RWPE2 (cell line): ENCODE measurements at regions not wholly inside any gene's neighbourhood (a gene's known extent, or its start where the extent isn't known, plus 50 kb on each side); places are given as distances from the start of the nearest gene placed in this dataset.

Experiments used
- ATAC-seq: fragments of 200-7000 bp; cut with Tn5 transposase; 3 replicates; pipeline ENCODE4 v1.9.1; 2021; ENCODE audit warnings: low read depth
- DNase-seq: peaks from one replicate; pipeline ENCODE4 v3.0.0-alpha.2; 2020; ENCODE audit warnings: low spot score
- H3K27ac ChIP-seq: fragments of 450-650 bp; 2 replicates; pipeline ENCODE4 v1.5.1; 2017; ENCODE audit warnings: mild to moderate bottlenecking; ENCODE audit not compliant: poor library complexity, severe bottlenecking
- H3K27me3 ChIP-seq: fragments of 250-450 bp; sonication (Bioruptor Pico); 2 replicates; pipeline ENCODE4 v1.5.1; 2021; ENCODE audit warnings: mild to moderate bottlenecking, moderate library complexity; ENCODE audit not compliant: insufficient read depth, poor library complexity, severe bottlenecking
- H3K36me3 ChIP-seq: fragments of 250-450 bp; sonication (Bioruptor Pico); 2 replicates; pipeline ENCODE4 v1.5.1; 2020; ENCODE audit warnings: low read depth, mild to moderate bottlenecking, moderate library complexity
- H3K4me1 ChIP-seq: fragments of 250-450 bp; sonication (Bioruptor Pico); 2 replicates; pipeline ENCODE4 v1.5.1; 2021; ENCODE audit warnings: mild to moderate bottlenecking, moderate library complexity; ENCODE audit not compliant: insufficient read depth, poor library complexity, severe bottlenecking
- H3K4me3 ChIP-seq: fragments of 250-450 bp; sonication (Bioruptor Pico); 2 replicates; pipeline ENCODE4 v1.5.1; 2021; ENCODE audit warnings: mild to moderate bottlenecking, moderate library complexity; ENCODE audit not compliant: severe bottlenecking
- H3K9me3 ChIP-seq: fragments of 250-450 bp; sonication (Bioruptor Pico); 2 replicates; pipeline ENCODE4 v1.5.1; 2021; ENCODE audit warnings: mild to moderate bottlenecking, moderate library complexity; ENCODE audit not compliant: severe bottlenecking
- CTCF ChIP-seq: fragments of 450-650 bp; IDR thresholded peaks from one replicate; pipeline ENCODE4 v1.5.1; 2017; ENCODE audit warnings: mild to moderate bottlenecking, moderate library complexity; ENCODE audit not compliant: poor library complexity, severe bottlenecking

GRCh38 chr20:40333591-40333990 is 355.4 kb downstream of the MAFB start:
- no peak for ATAC-seq

GRCh38 chr20:40331807-40332560 is 357.1 kb downstream of the MAFB start:
- H3K4me1 ChIP-seq, result peaks cover 2% of the 10 kb centered on the region
- no peak overlapping the region for H3K27ac ChIP-seq
- TF ChIP-seq CTCF, result no peak
- no peaks in the 10 kb centered on the region for H3K36me3 ChIP-seq
- H3K4me3 ChIP-seq, result no peak overlapping the region
- DNase-seq, result no peak
- ATAC-seq, result peak; percentile 4; the same call in 1 of the 3 replicates
- no peaks in the 10 kb centered on the region for H3K9me3 ChIP-seq
- no peaks in the 10 kb centered on the region for H3K27me3 ChIP-seq

More at GRCh38 chr20:40333591-40333990, 355.4 kb downstream of the MAFB start:
- no peak for TF ChIP-seq CTCF
- H3K27ac ChIP-seq, result no peak overlapping the region
- no peak for DNase-seq
- H3K4me3 ChIP-seq, result no peak overlapping the region
- no peaks in the 10 kb centered on the region for H3K9me3 ChIP-seq
- no peaks in the 10 kb centered on the region for H3K27me3 ChIP-seq
- no peaks in the 10 kb centered on the region for H3K36me3 ChIP-seq
- no peaks in the 10 kb centered on the region for H3K4me1 ChIP-seq

GRCh38 chr20:40331249-40331648 is 357.8 kb downstream of the MAFB start:
- Histone ChIP-seq H3K36me3 (no peaks in the 10 kb centered on the region), H3K27me3 (no peaks in the 10 kb centered on the region), H3K9me3 (no peaks in the 10 kb centered on the region), H3K27ac (no peak overlapping the region), H3K4me1 (peaks cover 6% of the 10 kb centered on the region), H3K4me3 (no peak overlapping the region)
- no peak for DNase-seq
- no peak for ATAC-seq
- no peak for TF ChIP-seq CTCF

- H3K9me3 ChIP-seq, result no peaks in the 10 kb centered on the region
- no peaks in the 10 kb centered on the region for H3K27me3 ChIP-seq
- no peak for ATAC-seq
- no peak overlapping the region for H3K4me3 ChIP-seq
- no peaks in the 10 kb centered on the region for H3K36me3 ChIP-seq
- TF ChIP-seq CTCF, result no peak
- DNase-seq, result no peak
- peaks cover 6% of the 10 kb centered on the region for H3K4me1 ChIP-seq
- H3K27ac ChIP-seq, result no peak overlapping the region
Measured at GRCh38 chr20:40329321-40329720, 359.7 kb downstream of the MAFB start.

GRCh38 chr20:40326784-40327183 is 362.3 kb downstream of the MAFB start:
- ATAC-seq (peak; percentile 51), DNase-seq (no peak)
- no peaks in the 10 kb centered on the region for H3K9me3 ChIP-seq
- H3K4me1 ChIP-seq, result peaks cover 6% of the 10 kb centered on the region
- no peak overlapping the region for H3K27ac ChIP-seq
- no peaks in the 10 kb centered on the region for H3K36me3 ChIP-seq
- no peaks in the 10 kb centered on the region for H3K27me3 ChIP-seq
- TF ChIP-seq CTCF, result peak; percentile 13
- H3K4me3 ChIP-seq, result no peak overlapping the region
